GM21619 (cell line): ENCODE measurements at regions not wholly inside any gene's neighbourhood (a gene's known extent, or its start where the extent isn't known, plus 50 kb on each side); places are given as distances from the start of the nearest gene placed in this dataset.

Experiments
- ATAC-seq: cut with Tn5 transposase; IDR thresholded peaks from one replicate; pipeline ENCODE4 v1.9.1; 2021; ENCODE audit not compliant: unreplicated experiment

DNA sequence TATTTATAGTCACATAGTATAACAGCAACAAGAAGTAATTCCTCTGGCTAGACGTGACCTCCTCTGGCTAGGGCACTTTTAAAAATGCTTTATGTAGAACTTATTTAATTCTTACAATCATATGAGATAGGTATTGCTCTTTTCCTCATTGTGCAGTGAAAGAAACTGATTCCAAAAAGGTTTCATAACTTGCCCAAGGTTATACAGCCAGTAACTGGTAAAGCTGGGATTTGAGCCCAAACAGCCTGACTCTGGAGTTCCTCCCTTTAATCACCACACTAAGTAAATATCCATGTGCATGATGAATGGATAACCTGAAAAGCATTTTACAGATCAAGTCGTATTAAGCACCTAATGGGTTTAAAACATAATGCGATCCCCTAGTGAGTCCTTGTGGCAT, 214.6 kb downstream of the PRL start:
- ATAC-seq = no peak

DNA sequence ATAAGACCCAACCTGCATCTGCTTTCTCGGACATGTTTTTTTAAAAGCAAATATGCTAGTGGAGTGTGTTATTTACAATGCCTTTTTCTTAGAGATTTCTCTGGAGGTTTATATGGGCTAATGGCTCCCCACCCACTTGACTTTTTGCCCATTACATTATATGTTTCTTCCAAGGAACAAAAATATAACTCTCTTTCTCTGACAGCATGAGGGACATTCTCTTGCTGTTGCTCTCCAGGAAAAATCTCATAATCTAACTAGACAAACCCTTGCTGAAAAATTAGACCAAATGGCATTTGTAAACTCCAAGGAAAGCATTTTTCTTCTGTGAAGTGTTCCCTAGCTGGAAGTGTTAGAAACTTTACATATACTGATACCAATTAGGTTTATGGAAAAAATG, 213.7 kb downstream of the PRL start:
- no peak for ATAC-seq

DNA sequence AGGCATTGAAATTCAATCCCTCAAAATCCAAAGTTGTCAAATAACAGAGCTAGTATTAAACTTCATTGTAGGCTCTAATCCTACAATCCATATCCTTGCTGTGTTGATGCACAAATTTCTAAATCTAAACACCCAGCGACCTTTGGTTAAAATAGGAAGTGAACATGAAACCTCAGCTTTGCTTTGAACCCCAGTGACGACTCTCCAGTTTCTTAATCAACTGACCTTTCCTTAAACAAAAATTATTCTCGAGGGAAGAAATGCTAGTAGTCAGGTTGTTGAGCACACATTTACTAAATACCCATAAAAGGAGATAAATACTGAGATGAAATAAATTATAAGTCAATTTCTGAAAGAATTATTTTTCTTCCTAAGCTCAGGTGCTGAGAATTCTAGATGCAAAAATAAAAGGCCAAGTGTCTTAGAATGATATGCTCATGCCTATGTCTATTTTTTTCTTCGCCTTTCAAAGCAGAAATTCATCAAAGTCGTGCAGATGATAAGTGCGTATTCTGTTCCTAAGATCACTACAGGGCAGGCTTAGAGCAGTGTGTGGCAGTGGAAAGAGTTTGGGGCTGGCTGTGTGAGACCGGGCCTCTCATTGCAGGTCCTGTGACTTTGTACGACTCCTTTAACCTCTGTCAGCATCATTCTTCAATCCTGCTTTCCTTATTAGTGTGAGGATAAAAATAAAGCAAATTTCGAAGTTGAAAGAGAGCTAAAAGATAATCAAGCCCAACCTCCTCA, 208.7 kb downstream of the PRL start:
- ATAC-seq = no peak

DNA sequence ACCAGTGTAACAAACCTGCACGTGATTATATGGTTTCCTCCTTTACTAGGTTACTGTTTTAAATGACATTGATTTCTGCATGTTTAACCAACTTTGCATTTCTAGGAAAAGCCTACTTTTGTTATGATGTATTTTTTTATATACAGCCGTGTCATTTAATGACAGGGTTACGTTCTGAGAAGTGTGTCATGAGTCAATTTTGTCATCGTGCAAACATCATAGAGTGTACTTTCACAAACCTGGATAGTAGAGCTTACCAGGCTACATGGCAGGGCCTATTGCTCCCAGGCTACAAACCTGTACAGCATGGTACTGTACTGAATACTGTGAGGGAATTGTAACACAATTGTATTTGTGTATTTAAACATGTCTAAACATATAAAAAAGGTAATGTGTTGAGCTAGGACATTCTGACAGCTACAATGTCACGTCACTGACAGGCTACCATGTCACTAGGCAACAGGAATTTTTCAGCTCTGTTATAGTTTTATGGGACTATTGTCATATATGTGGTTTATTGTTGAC, 205.3 kb downstream of the PRL start:
- ATAC-seq = no peak

DNA sequence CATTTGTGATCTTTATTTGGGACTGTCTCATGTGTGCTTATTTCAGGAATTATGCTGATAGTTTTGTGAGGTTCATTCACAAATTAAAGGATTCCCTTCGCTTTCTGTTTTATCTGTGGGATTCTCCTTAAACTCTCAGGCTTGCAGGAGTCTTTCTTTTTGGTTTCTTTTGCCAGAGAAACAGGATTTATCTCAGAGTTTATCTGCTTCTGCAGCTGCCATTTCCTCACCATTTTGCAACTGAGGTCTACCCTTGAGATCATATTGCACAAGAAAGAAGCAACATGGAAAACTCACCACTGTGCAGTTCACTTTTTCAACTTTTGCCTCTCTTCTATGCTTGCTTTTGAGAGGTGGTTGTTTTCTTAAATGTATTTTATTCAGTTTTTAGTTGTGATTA, 201.0 kb downstream of the PRL start:
- ATAC-seq = no peak

DNA sequence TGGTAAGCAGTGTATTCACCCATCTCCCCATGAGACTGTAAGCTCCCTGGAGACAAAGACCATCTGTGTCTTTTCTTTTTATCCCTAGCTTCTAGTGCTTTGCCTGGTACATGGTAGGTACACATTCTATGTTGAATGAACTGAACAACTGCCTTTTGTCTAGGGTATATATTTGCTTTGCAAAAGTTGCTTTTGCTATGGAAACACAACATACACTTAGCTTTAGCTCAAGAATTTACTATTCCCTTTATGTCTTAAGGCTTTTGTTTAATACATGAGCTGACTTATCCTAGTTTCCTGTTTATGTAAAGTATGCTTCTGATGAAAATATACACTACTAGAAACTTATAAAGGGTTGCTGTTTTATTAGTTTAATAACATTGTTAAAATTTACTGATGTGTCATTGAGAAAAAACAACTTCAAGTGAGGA, 198.2 kb downstream of the PRL start:
- ATAC-seq = no peak

DNA sequence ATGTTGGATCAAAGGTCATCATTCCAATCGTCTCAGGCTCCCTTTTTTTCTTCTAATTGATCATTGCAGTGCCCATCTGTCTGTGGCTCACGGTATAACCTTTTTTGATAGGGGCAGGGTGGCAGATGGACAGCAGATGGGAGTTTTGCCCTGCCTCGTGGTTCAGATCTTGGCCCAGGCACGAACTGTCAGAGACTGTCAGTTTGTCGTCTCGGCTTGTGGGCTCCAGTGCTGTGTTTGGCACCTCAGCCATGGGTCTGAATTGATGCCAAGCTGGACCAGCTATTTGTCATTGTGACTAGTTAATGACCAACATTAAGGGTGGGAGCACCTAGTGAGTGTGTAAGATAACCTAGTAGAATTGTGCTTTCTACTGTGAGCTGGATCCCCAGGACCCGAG, 197.6 kb downstream of the PRL start:
- no peak for ATAC-seq

DNA sequence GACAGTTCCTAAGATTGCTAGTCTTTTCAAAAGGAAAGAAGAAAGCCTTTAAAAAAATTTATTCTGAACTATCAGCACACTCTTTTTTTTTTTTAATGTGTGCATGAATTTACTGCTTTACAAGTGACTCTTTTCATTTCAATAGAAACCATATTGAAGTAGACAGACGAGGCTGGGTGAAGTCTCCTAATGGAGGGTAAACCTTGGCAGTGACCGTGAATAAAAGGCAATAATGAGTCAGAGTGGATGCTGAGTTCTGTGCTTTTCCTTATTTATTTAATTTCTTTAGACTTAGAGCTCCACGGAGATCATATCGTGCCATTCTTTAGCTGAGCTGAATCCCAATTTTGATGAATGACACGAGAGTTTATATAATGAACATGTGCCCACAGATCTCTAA, 196.9 kb downstream of the PRL start:
- no peak for ATAC-seq

DNA sequence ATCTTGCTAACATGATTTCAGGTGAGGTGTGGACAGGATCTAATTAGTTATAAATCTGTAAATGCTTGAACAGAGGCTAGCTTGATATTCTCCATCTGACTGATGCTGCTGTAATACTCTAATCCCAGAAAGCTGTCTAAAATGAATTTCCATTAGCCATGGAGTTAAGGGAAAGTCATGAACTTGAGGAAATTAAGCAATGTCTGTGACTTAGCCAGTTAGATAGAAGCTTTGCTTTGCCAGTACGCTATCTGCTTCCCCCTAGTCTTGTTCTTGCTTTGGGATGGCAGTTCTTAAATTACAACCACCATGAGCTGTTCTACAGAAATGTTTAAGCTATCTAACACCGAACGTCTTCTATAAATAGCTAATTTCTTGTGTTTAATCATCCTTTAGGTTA, 195.7 kb downstream of the PRL start:
- no peak for ATAC-seq

- ATAC-seq = peak; percentile 88
Observed at GRCh38 chr6:22102671-22103070, 194.2 kb downstream of the PRL start.

DNA sequence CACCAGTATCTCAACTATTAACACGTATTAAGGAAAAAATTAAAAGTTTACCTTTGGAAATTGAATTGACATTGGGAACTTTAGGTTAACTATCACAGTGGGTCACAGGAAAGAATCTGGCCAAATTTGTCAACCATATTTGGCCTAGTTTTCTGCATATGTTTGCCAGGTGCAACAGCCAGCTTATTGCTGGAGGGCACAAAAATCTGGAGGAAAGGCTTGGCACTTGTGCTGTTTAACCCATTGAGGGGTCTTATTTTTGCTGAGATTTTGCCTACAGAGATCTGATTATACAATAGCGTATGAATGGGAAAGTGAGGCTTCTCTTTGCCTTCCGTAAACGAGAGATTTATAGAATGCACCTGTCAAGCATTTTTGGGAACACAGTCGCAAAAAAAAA, 190.4 kb downstream of the PRL start:
- ATAC-seq = no peak

GRCh38 chr6:22106961-22107360, 189.9 kb downstream of the PRL start:
- ATAC-seq = no peak

DNA sequence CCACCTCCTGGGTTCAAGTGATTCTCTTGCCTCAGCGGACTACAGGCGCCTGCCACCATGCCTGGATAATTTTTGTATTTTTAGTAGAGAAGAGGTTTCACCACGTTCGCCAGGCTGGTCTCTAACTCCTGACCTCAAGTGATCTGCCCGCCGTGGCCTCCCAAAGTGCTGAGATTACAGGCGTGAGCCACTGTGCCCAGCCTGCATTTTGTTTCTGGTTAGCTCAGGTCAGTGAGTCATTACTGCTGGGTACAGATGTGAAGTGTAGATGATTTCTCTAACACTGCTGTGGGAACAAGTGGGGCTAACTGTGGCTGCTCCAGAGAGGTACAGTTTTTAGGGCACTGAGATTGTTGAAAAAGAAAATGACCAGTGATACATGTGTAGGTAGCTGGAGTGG, 188.6 kb downstream of the PRL start:
- ATAC-seq = no peak

- ATAC-seq = no peak
Observed at GRCh38 chr6:22110061-22110460, 186.8 kb downstream of the PRL start.

DNA sequence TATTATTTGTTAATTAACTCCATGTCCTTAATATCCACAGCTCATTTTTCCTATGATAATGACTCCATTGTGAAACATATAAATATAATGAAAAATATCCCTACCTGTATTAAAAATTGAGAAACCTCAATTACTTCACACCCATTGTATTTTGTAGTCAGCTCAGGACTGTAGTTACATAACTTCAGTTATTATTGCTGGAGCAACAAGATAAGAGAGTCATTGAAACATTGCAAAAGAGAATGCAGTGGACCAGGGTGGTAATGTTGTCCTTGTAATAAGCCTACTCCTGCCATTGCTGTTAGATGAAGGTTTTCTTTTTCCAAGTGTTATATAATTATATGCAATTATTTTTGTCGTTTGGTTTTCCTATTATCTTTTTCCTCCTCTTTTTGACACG, 184.4 kb downstream of the PRL start:
- ATAC-seq = no peak

DNA sequence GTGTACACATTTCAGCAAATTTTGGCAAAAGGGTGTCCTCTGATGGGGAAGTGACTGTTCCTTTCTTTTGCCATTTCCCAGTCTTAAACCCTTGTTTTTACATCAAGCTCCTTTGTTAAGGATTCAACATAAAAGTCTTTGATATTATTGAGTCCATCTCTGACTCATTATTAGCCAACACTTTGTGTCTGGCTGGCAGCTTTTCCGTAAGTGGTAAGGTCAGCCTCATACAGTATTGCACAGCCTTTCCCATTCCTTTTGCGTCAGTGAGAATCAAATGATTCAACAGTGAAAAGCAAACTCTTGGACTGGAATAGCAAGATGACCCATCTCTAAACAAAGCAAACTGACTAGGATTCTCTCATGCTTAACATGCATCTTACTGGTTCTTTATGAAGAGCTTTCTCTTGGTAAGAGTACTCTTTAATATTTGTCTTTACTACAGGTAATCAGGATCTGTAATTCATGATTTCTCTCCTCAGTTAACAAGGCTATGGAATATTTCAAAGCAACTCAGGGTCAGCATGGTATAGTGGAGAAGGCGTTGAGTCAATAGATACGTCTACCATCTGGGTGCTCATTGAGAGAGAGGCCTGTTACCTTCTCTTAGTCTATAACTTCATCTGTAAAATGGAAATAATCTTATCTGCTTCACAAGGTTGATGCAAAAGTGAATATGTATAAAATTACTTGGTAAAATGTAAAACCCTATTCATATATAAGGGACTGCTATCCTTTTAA, 183.6 kb downstream of the PRL start:
- ATAC-seq = no peak

- ATAC-seq = no peak
Observed at GRCh38 chr6:22115559-22115958, 181.3 kb downstream of the PRL start.

- no peak for ATAC-seq
Observed at GRCh38 chr6:22117631-22118030, 179.2 kb downstream of the PRL start.

- no peak for ATAC-seq
Observed at GRCh38 chr6:22119500-22119899, 177.3 kb downstream of the PRL start.

DNA sequence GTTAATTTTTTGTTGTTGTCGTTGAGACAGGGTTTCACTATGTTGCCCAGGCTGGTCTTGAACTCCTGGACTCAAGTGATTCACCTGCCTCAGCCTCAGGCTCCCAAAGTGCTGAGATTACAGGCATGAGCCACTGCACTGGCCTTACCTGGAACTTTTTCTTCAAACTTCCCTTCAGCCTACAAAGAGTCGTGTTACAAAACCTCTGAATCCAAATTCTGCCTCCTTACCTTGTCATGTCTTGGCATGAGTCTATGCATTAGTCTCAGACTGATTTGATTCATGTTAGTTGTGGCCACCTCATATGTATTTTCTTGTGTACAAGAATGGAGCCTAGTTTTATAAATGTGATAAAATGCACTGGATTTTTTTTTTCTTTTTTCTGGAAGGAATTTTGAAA, 172.1 kb downstream of the PRL start:
- no peak for ATAC-seq

DNA sequence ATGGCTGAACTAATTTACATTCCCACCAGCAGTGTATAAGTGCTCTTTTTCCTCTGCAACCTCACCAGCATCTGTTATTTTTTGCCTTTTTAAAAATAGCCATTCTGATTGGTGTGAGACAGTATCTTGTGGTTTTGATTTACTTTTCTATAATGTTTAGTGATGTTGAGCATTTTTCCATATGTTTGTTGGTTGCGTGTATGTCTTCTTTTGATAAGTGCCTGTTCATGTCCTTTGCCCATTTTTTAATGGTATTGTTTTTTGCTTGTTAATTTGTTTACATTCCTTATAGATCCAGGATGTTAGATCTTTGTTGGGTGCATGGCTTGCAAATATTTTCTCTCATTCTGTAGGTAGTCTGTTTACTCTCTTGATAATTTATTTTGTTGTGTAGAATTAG, 169.9 kb downstream of the PRL start:
- ATAC-seq = no peak

GRCh38 chr6:22129751-22130150, 167.1 kb downstream of the PRL start:
- ATAC-seq = no peak
